PC-3 (cell line): ENCODE measurements at regions not wholly inside any gene's neighbourhood (a gene's known extent, or its start where the extent isn't known, plus 50 kb on each side); places are given as distances from the start of the nearest gene placed in this dataset.

ENCODE experiments used
- CTCF ChIP-seq: fragments of 300-600 bp; sonication (generic); conservative IDR thresholded peaks from 2 replicates; pipeline ENCODE4 v1.5.1; 2017; ENCODE audit warnings: antibody characterized with exemption, low read depth, mild to moderate bottlenecking, low read length
- EZH2 ChIP-seq: fragments of 300-600 bp; sonication (generic); IDR thresholded peaks from one replicate; pipeline ENCODE4 v1.6.1; 2017; ENCODE audit warnings: antibody characterized with exemption, mild to moderate bottlenecking, low read length; ENCODE audit not compliant: unreplicated experiment
- EZH2phosphoT487 ChIP-seq: fragments of 300-600 bp; sonication (generic); IDR thresholded peaks from 2 replicates; pipeline ENCODE4 v1.6.1; 2018; ENCODE audit warnings: mild to moderate bottlenecking, antibody characterized with exemption, low read length, borderline replicate concordance

- TF ChIP-seq EZH2 (no peak), CTCF (no peak), EZH2phosphoT487 (no peak)
Observed at GRCh38 chr11:130780437-130780836, 135.8 kb downstream of the SNX19 start.
